AG10803 (cell line): ENCODE measurements at regions not wholly inside any gene's neighbourhood (a gene's known extent, or its start where the extent isn't known, plus 50 kb on each side); places are given as distances from the start of the nearest gene placed in this dataset.
"Not testable (repeated sequence)": the region's sequence is repeated elsewhere in the genome, so short reads cannot be mapped to it uniquely, and the experiment has no call there.

Source experiments
- DNase-seq: peaks from one replicate; pipeline ENCODE4 v3.0.0; 2010; ENCODE audit warnings: low read depth
- H3K4me3 ChIP-seq: 2 replicates; pipeline ENCODE4 v1.5.1; 2011; ENCODE audit warnings: mild to moderate bottlenecking, low read length, control low read depth
- CTCF ChIP-seq: conservative IDR thresholded peaks from 2 replicates; pipeline ENCODE4 v1.5.1; 2011; ENCODE audit warnings: mild to moderate bottlenecking, low read length, control low read depth, inconsistent platforms

- TF ChIP-seq CTCF, result no peak
- DNase-seq, result no peak
- no peak overlapping the region for H3K4me3 ChIP-seq
These were observed 101.7 kb upstream of the DNAJC1 start for GRCh38 chr10:22105270-22105669.

GRCh38 chr10:22103701-22104470 is 100.4 kb upstream of the DNAJC1 start:
- no peak for DNase-seq
- TF ChIP-seq CTCF, result peak; percentile 27
- no peak overlapping the region for H3K4me3 ChIP-seq

GRCh38 chr10:22097696-22098095 is 94.2 kb upstream of the DNAJC1 start:
- TF ChIP-seq CTCF, result no peak
- no peak overlapping the region for H3K4me3 ChIP-seq
- no peak for DNase-seq

GRCh38 chr10:22091260-22091659 is 87.7 kb upstream of the DNAJC1 start:
- DNase-seq, H3K4me3 ChIP-seq: not testable (repeated sequence)

GRCh38 chr10:22087402-22087738 is 83.8 kb upstream of the DNAJC1 start:
- DNase-seq, result no peak
- no peak overlapping the region for H3K4me3 ChIP-seq
- TF ChIP-seq CTCF, result no peak

GRCh38 chr10:22086730-22087401 is 83.3 kb upstream of the DNAJC1 start:
- DNase-seq, result peak; percentile 72
- H3K4me3 ChIP-seq, result no peak overlapping the region
- TF ChIP-seq CTCF, result no peak

- not testable (repeated sequence) for DNase-seq, H3K4me3 ChIP-seq
These were observed 76.4 kb upstream of the DNAJC1 start for GRCh38 chr10:22079921-22080320.

- no peak overlapping the region for H3K4me3 ChIP-seq
- TF ChIP-seq CTCF, result no peak
- DNase-seq, result no peak
These were observed 67.8 kb upstream of the DNAJC1 start for GRCh38 chr10:22071332-22071731.
